GM19463 (cell line): ENCODE measurements at regions not wholly inside any gene's neighbourhood (a gene's known extent, or its start where the extent isn't known, plus 50 kb on each side); places are given as distances from the start of the nearest gene placed in this dataset.

ENCODE experiments used
- ATAC-seq: cut with Tn5 transposase; IDR thresholded peaks from one replicate; pipeline ENCODE4 v1.9.1; 2021; ENCODE audit warnings: mild to moderate bottlenecking, moderate library complexity; ENCODE audit not compliant: unreplicated experiment

GRCh38 chr2:155095613-155096012 is 397.1 kb downstream of the KCNJ3 start:
- ATAC-seq = no peak

GRCh38 chr2:155080373-155080772 is 381.9 kb downstream of the KCNJ3 start:
- ATAC-seq = no peak

- ATAC-seq = no peak
Observed at GRCh38 chr2:155070489-155070888, 372.0 kb downstream of the KCNJ3 start.

- ATAC-seq = no peak
Observed at GRCh38 chr2:155062922-155063258, 364.4 kb downstream of the KCNJ3 start.

- no peak for ATAC-seq
Observed at GRCh38 chr2:155062250-155062921, 363.9 kb downstream of the KCNJ3 start.

GRCh38 chr2:155060896-155061295 is 362.4 kb downstream of the KCNJ3 start:
- no peak for ATAC-seq

GRCh38 chr2:155054712-155055111 is 356.2 kb downstream of the KCNJ3 start:
- ATAC-seq = no peak

GRCh38 chr2:155043097-155043496 is 344.6 kb downstream of the KCNJ3 start:
- ATAC-seq = no peak

GRCh38 chr2:155035308-155035707 is 336.8 kb downstream of the KCNJ3 start:
- ATAC-seq = no peak

- no peak for ATAC-seq
Observed at GRCh38 chr2:155033652-155034051, 335.2 kb downstream of the KCNJ3 start.

GRCh38 chr2:155030296-155030695 is 331.8 kb downstream of the KCNJ3 start:
- ATAC-seq = no peak

- ATAC-seq = no peak
Observed at GRCh38 chr2:155026651-155027174, 328.2 kb downstream of the KCNJ3 start.

GRCh38 chr2:155023674-155024073 is 325.2 kb downstream of the KCNJ3 start:
- ATAC-seq = no peak

- ATAC-seq = no peak
Observed at GRCh38 chr2:155022531-155022930, 324.0 kb downstream of the KCNJ3 start.

- ATAC-seq = no peak
Observed at GRCh38 chr2:155021618-155022017, 323.1 kb downstream of the KCNJ3 start.

GRCh38 chr2:155020246-155020645 is 321.8 kb downstream of the KCNJ3 start:
- no peak for ATAC-seq

- ATAC-seq = no peak
Observed at GRCh38 chr2:155010925-155011324, 312.4 kb downstream of the KCNJ3 start.

- ATAC-seq = no peak
Observed at GRCh38 chr2:154995361-154995760, 296.9 kb downstream of the KCNJ3 start.

GRCh38 chr2:154992826-154993225 is 294.3 kb downstream of the KCNJ3 start:
- ATAC-seq = no peak

GRCh38 chr2:154978710-154979109 is 280.2 kb downstream of the KCNJ3 start:
- ATAC-seq = no peak

GRCh38 chr2:154978244-154978643 is 279.7 kb downstream of the KCNJ3 start:
- ATAC-seq = no peak

GRCh38 chr2:154974041-154974440 is 275.5 kb downstream of the KCNJ3 start:
- ATAC-seq = no peak

GRCh38 chr2:154963511-154963910 is 265.0 kb downstream of the KCNJ3 start:
- no peak for ATAC-seq
